ENCODE measurements at regions not wholly inside any gene's neighbourhood (a gene's known extent, or its start where the extent isn't known, plus 50 kb on each side); places are given as distances from the start of the nearest gene placed in this dataset.

DNA sequence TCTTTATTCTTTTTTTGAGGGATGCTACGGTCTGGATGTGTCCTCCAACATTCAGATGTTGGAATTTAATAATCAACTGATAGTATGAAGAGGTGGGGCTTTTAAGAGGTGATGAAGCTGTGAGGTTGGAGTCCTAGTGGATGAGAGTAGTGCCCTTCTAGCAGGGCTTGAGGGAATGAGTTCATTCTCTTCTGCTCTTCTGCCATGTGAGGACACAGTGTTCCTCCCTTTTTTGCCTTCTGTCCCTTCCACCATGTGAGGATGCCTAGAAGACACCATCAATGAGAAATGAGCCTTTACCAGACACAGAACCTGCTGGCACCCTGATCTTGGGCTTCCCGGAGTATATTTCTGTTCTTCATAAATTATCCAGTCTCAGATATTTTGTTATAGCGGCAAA lies 82.1 kb upstream of the MLIP start:
- Histone ChIP-seq H3K4me3 (no peak overlapping the region), H3K36me3 (no peaks in the 10 kb centered on the region), H3K27me3 (no peaks in the 10 kb centered on the region), H3K9me3 (no peaks in the 10 kb centered on the region), H3K27ac (no peak overlapping the region), H3K4me1 (no peaks in the 10 kb centered on the region)
- DNase-seq: no peak
- TF ChIP-seq, protein P1, sequence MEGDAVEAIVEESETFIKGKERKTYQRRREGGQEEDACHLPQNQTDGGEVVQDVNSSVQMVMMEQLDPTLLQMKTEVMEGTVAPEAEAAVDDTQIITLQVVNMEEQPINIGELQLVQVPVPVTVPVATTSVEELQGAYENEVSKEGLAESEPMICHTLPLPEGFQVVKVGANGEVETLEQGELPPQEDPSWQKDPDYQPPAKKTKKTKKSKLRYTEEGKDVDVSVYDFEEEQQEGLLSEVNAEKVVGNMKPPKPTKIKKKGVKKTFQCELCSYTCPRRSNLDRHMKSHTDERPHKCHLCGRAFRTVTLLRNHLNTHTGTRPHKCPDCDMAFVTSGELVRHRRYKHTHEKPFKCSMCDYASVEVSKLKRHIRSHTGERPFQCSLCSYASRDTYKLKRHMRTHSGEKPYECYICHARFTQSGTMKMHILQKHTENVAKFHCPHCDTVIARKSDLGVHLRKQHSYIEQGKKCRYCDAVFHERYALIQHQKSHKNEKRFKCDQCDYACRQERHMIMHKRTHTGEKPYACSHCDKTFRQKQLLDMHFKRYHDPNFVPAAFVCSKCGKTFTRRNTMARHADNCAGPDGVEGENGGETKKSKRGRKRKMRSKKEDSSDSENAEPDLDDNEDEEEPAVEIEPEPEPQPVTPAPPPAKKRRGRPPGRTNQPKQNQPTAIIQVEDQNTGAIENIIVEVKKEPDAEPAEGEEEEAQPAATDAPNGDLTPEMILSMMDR (IDR thresholded peaks at IDR 0.05): no peak
- TF ChIP-seq EP300 (IDR thresholded peaks at IDR 0.05): no peak
- no peak for TF ChIP-seq POLR2AphosphoS5 (IDR thresholded peaks at IDR 0.05)
- TF ChIP-seq POLR2A (IDR thresholded peaks at IDR 0.05): no peak
- WGBS, 2 donors: 89 to 92% methylated on average over 3 of the region's 3 CpGs
- intact Hi-C loops (cut with DNase I): no loop called here

DNA sequence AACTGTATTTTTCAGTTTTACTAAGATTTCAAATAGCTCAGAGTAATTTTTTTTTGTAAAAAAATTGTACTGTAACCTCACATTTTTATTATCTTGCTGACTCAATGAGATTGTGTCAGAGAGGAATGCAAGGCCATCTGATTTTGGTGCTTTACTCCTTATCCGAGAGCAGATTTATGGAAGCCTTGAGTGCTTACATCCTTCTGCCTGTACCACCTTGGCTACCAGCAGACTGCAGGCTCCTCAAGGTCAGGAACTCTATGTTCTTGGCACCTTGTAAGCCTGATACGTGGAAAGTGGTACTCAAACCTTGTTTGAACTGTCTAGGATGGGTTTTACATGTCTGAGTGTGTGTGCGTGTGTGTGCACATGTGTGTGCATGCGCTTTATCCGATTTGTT lies 80.1 kb upstream of the MLIP start:
- intact Hi-C loops (cut with DNase I): no loop called here
- H3K4me1 ChIP-seq: no peaks in the 10 kb centered on the region
- H3K36me3 ChIP-seq: no peaks in the 10 kb centered on the region
- DNase-seq: no peak
- no peaks in the 10 kb centered on the region for H3K9me3 ChIP-seq
- H3K27me3 ChIP-seq: no peaks in the 10 kb centered on the region
- H3K27ac ChIP-seq: no peak overlapping the region
- H3K4me3 ChIP-seq: no peak overlapping the region
- 91 to 94% methylated on average over 5 of the region's 5 CpGs for WGBS, 2 donors
- TF ChIP-seq EP300 (IDR thresholded peaks at IDR 0.05): no peak
- TF ChIP-seq POLR2A (IDR thresholded peaks at IDR 0.05): no peak
- TF ChIP-seq, protein P1 (IDR thresholded peaks at IDR 0.05): no peak
- TF ChIP-seq POLR2AphosphoS5 (IDR thresholded peaks at IDR 0.05): no peak

DNA sequence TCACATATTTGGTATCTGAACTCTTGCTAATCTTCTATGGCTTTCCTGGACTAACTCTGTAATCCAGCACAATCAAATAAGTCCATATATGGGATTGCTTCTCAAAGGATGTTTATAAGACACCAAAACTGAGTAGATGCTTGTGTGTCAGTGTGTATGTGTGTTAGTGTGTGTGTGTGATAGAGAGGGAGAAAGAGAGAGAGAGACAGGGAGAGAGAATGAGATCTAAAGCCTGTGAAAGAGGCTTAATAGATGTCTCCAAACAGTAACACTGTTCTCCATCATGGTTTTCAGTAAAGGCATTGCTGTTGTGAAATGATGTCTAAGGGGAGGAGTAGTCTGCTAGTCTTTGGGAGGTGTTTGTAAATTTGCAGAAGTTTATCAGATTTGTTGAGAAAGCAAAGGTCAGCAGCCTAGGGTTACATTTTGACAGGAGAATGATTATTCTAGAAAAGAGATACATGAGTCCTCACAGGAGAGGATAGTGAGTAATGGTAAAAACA lies 73.9 kb upstream of the MLIP start:
- Histone ChIP-seq H3K36me3 (no peaks in the 10 kb centered on the region), H3K9me3 (no peaks in the 10 kb centered on the region), H3K27ac (no peak overlapping the region), H3K4me3 (no peak overlapping the region), H3K4me1 (no peaks in the 10 kb centered on the region), H3K27me3 (no peaks in the 10 kb centered on the region)
- TF ChIP-seq POLR2A (IDR thresholded peaks at IDR 0.05): no peak
- no peak for TF ChIP-seq EP300 (IDR thresholded peaks at IDR 0.05)
- TF ChIP-seq, protein P1 (IDR thresholded peaks at IDR 0.05): no peak
- no peak for TF ChIP-seq POLR2AphosphoS5 (IDR thresholded peaks at IDR 0.05)
- DNase-seq: no peak
- intact Hi-C loops (cut with DNase I): no loop called here

- H3K27ac ChIP-seq: no peak overlapping the region
- no peaks in the 10 kb centered on the region for H3K4me1 ChIP-seq
- no peaks in the 10 kb centered on the region for H3K27me3 ChIP-seq
- DNase-seq: no peak
- H3K36me3 ChIP-seq: no peaks in the 10 kb centered on the region
- no peak overlapping the region for H3K4me3 ChIP-seq
- intact Hi-C loops (cut with DNase I): no loop called here
- H3K9me3 ChIP-seq: no peaks in the 10 kb centered on the region
- TF ChIP-seq EP300 (IDR thresholded peaks at IDR 0.05): no peak
- TF ChIP-seq, protein P1 (IDR thresholded peaks at IDR 0.05): no peak
- TF ChIP-seq POLR2AphosphoS5 (IDR thresholded peaks at IDR 0.05): no peak
- no peak for TF ChIP-seq POLR2A (IDR thresholded peaks at IDR 0.05)
Observed at GRCh38 chr6:54040545-54040944, 70.7 kb upstream of the MLIP start.

GRCh38 chr6:54041239-54041638 lies 70.0 kb upstream of the MLIP start:
- WGBS, 2 donors: 23 to 68% methylated on average over 2 of the region's 2 CpGs

More at GRCh38 chr6:54041239-54041638, 70.0 kb upstream of the MLIP start:
- no peak overlapping the region for H3K4me3 ChIP-seq
- intact Hi-C loops (cut with DNase I): no loop called here
- TF ChIP-seq POLR2AphosphoS5 (IDR thresholded peaks at IDR 0.05) (no peak), POLR2A (IDR thresholded peaks at IDR 0.05) (no peak), EP300 (IDR thresholded peaks at IDR 0.05) (no peak)
- TF ChIP-seq, protein P1 (IDR thresholded peaks at IDR 0.05): no peak
- DNase-seq: no peak
- H3K4me1 ChIP-seq: no peaks in the 10 kb centered on the region
- H3K27ac ChIP-seq: no peak overlapping the region
- no peaks in the 10 kb centered on the region for H3K9me3 ChIP-seq
- H3K27me3 ChIP-seq: no peaks in the 10 kb centered on the region
- H3K36me3 ChIP-seq: no peaks in the 10 kb centered on the region
